ENCODE measurements at regions not wholly inside any gene's neighbourhood (a gene's known extent, or its start where the extent isn't known, plus 50 kb on each side); places are given as distances from the start of the nearest gene placed in this dataset.
"Not testable (repeated sequence)": the region's sequence is repeated elsewhere in the genome, so short reads cannot be mapped to it uniquely, and the experiment has no call there.

DNA sequence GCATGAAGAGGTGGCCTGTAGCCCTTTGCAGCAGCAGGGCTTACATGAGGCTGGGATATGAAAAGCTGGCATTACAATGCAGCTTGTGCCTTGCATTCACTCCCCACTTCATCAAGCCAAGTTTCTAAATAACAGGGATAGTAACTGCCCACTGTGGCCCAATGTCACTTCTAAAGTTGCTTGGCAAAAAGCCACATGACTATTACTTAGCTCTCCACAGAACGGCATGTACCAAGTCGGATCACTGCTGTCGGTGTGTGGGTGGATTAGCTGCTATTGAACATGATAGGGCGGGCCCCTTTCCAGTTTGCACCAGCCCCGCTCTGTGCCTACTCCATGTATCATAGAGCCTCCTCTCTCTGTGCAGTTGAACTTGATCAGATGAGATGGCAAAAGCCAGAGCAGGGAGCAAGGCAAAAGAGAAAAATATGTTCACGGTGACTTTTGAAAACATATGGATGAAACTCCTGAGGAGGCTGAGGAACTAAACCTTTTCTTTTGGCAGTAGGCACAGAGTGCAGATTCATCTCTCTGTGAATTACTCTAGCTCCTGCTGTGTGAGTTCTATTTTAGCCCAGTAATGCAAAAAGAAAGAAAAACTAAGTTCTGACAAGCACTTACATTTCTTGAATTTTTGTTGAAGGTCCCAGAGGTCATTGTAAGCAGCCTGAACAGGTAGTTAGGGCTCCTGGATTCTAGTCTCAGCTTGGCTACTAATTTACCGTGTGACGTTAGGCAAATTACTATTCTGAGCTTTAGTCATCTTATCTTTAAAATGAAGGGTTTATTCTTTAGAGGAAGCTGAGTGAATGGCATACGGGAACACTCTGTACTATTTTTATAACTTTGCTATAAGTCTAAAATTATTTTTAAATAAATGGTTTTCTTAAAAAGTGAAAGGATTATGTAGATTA is 125.6 kb upstream of the NBPF9 start:
- H3K4me3 Mint-ChIP-seq; H4K20me1 ChIP-seq (ENCODE audit: control insufficient read depth, insufficient read depth, low read length, poor library complexity, severe bottlenecking); DNase-seq; ATAC-seq (ENCODE audit: low read depth); H3K27ac ChIP-seq (ENCODE audit: low read length in 2 of 2); H3K9me3 ChIP-seq (ENCODE audit: control extremely low read depth in 1 of 3, control insufficient read depth in 2 of 3, insufficient read depth in 1 of 3, low read length in 2 of 3); H3K27me3 Mint-ChIP-seq; H3K79me2 ChIP-seq (ENCODE audit: control insufficient read depth, insufficient read depth, low read length); intact Hi-C loops (cut with micrococcal nuclease); H3K36me3 ChIP-seq (replicated peaks in 1 of 2; ENCODE audit: control extremely low read depth in 1 of 2, control insufficient read depth in 1 of 2, extremely low read depth in 1 of 2, insufficient read depth in 2 of 2, low read length in 1 of 2); H3K4me1 ChIP-seq (ENCODE audit: control insufficient read depth in 2 of 2, insufficient read depth in 2 of 2, low read length in 2 of 2); H3K9ac ChIP-seq (ENCODE audit: low read length); H3K4me1 Mint-ChIP-seq; CTCF ChIA-PET; POLR2A ChIA-PET; H3K27me3 ChIP-seq (replicated peaks in 1 of 4; ENCODE audit: control extremely low read depth in 1 of 4, control insufficient read depth in 3 of 4, insufficient read depth in 4 of 4, low read length in 3 of 4); H3K4me2 ChIP-seq (replicated peaks; ENCODE audit: low read depth, low read length, poor library complexity, severe bottlenecking); H2AFZ ChIP-seq (ENCODE audit: insufficient read depth, low read depth, low read length, poor library complexity, severe bottlenecking); H3K27ac Mint-ChIP-seq; H3K4me3 ChIP-seq (ENCODE audit: control extremely low read depth in 1 of 5, extremely low read depth in 1 of 5, insufficient read depth in 1 of 5, low read depth in 2 of 5, low read length in 4 of 5); H3K9me3 Mint-ChIP-seq (ENCODE audit: insufficient read depth): not testable (repeated sequence)
- no CpG with 5 or more reads among the region's 9 CpGs for WGBS (ENCODE audit: insufficient coverage)

DNA sequence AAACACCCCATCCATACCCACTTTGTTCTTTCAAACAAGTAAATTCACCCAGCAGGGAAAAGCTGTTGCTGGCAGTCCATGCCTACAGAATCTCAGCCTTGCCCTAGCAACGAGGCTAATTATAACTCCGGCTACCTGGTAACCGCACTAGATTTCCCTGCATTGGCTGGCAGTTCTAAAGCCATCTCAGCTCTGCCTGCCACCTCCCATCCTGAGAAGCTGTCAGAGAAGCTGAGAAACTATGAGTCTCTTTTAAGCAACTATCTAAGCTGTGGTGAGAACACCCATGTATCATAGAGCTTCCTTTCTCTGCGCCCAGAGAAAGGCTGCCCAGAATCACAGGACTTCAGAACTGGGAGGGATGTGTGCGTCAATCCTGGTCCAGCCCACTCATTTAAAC is 126.5 kb upstream of the NBPF9 start:
- DNase-seq; H3K27ac ChIP-seq (ENCODE audit: low read length in 2 of 2); POLR2A ChIA-PET; H2AFZ ChIP-seq (ENCODE audit: insufficient read depth, low read depth, low read length, poor library complexity, severe bottlenecking); H3K4me1 Mint-ChIP-seq; H3K4me2 ChIP-seq (replicated peaks; ENCODE audit: low read depth, low read length, poor library complexity, severe bottlenecking); intact Hi-C loops (cut with micrococcal nuclease); H3K9ac ChIP-seq (ENCODE audit: low read length); H3K9me3 Mint-ChIP-seq (ENCODE audit: insufficient read depth); CTCF ChIA-PET; H3K27me3 ChIP-seq (replicated peaks in 1 of 4; ENCODE audit: control extremely low read depth in 1 of 4, control insufficient read depth in 3 of 4, insufficient read depth in 4 of 4, low read length in 3 of 4); H3K4me3 ChIP-seq (ENCODE audit: control extremely low read depth in 1 of 5, extremely low read depth in 1 of 5, insufficient read depth in 1 of 5, low read depth in 2 of 5, low read length in 4 of 5); H3K79me2 ChIP-seq (ENCODE audit: control insufficient read depth, insufficient read depth, low read length); H3K4me1 ChIP-seq (ENCODE audit: control insufficient read depth in 2 of 2, insufficient read depth in 2 of 2, low read length in 2 of 2); H3K9me3 ChIP-seq (ENCODE audit: control extremely low read depth in 1 of 3, control insufficient read depth in 2 of 3, insufficient read depth in 1 of 3, low read length in 2 of 3); H3K4me3 Mint-ChIP-seq; H3K27ac Mint-ChIP-seq; H3K27me3 Mint-ChIP-seq; H3K36me3 ChIP-seq (replicated peaks in 1 of 2; ENCODE audit: control extremely low read depth in 1 of 2, control insufficient read depth in 1 of 2, extremely low read depth in 1 of 2, insufficient read depth in 2 of 2, low read length in 1 of 2); H4K20me1 ChIP-seq (ENCODE audit: control insufficient read depth, insufficient read depth, low read length, poor library complexity, severe bottlenecking): not testable (repeated sequence)
- WGBS (ENCODE audit: insufficient coverage): no CpG with 5 or more reads among the region's 5 CpGs
- peak; percentile 41 for ATAC-seq (ENCODE audit: low read depth)

DNA sequence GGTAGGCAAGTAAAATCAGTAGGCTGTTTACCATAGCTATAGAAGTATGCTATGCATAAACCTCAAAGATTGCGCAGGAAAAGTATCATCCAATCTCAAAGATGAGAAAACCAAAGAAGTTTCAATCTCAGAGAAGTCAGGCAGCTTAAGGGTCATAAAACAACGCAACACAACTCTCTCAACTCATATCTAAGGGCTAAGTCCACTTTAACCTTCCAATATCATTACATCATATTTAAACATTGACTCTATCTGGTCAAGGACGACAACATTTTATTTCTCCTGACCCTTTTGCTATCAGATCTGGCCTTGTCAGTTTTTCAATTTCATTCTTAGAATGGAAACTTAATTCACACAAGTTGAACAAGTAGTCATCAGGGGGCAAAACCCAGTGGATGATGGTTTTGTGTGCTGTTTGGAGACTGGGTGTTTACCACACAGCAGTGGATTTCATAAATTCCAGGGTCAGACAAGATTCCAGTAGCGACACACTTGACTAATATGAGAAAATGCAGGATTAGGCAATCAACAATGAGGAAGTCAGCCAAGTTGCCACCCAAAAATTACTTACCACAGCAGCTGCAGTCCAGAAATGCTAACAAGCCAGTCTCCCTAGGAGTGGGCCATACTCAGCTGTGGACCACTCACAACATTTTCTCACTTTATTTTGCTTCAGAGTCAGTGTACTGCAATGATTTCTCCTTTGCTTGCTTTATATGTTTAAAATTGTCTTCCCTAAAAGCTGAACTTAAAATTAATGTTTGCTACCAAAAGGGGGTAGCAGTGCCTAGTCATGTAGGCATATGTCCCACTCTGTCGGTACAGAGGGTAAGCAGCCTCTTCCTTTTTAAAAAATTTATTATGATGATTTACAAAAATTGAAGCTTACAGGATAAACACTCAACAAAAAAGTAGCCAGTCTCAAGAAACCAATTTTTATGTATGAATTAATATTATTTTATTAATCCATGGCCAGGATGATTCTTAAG is 131.9 kb upstream of the NBPF9 start:
- H4K20me1 ChIP-seq (ENCODE audit: control insufficient read depth, insufficient read depth, low read length, poor library complexity, severe bottlenecking); H3K27me3 ChIP-seq (replicated peaks in 1 of 4; ENCODE audit: control extremely low read depth in 1 of 4, control insufficient read depth in 3 of 4, insufficient read depth in 4 of 4, low read length in 3 of 4); H3K9me3 ChIP-seq (ENCODE audit: control extremely low read depth in 1 of 3, control insufficient read depth in 2 of 3, insufficient read depth in 1 of 3, low read length in 2 of 3); DNase-seq; intact Hi-C loops (cut with micrococcal nuclease); H3K4me1 Mint-ChIP-seq; H3K79me2 ChIP-seq (ENCODE audit: control insufficient read depth, insufficient read depth, low read length); H3K4me3 Mint-ChIP-seq; CTCF ChIA-PET; H3K9me3 Mint-ChIP-seq (ENCODE audit: insufficient read depth); H3K27me3 Mint-ChIP-seq; H3K27ac ChIP-seq (ENCODE audit: low read length in 2 of 2); H3K4me1 ChIP-seq (ENCODE audit: control insufficient read depth in 2 of 2, insufficient read depth in 2 of 2, low read length in 2 of 2); POLR2A ChIA-PET; H3K27ac Mint-ChIP-seq; H3K9ac ChIP-seq (ENCODE audit: low read length); H3K4me2 ChIP-seq (replicated peaks; ENCODE audit: low read depth, low read length, poor library complexity, severe bottlenecking); ATAC-seq (ENCODE audit: low read depth); H3K36me3 ChIP-seq (replicated peaks in 1 of 2; ENCODE audit: control extremely low read depth in 1 of 2, control insufficient read depth in 1 of 2, extremely low read depth in 1 of 2, insufficient read depth in 2 of 2, low read length in 1 of 2); H3K4me3 ChIP-seq (ENCODE audit: control extremely low read depth in 1 of 5, extremely low read depth in 1 of 5, insufficient read depth in 1 of 5, low read depth in 2 of 5, low read length in 4 of 5); H2AFZ ChIP-seq (ENCODE audit: insufficient read depth, low read depth, low read length, poor library complexity, severe bottlenecking): not testable (repeated sequence)
- WGBS (ENCODE audit: insufficient coverage): no CpG with 5 or more reads among the region's 5 CpGs

All from B cell (primary cell).